NCI-H146 (cell line): ENCODE measurements at regions not wholly inside any gene's neighbourhood (a gene's known extent, or its start where the extent isn't known, plus 50 kb on each side); places are given as distances from the start of the nearest gene placed in this dataset.
"Not testable (repeated sequence)": the region's sequence is repeated elsewhere in the genome, so short reads cannot be mapped to it uniquely, and the experiment has no call there.

Experiments used
- DNase-seq: peaks from one replicate; lab custom pipeline; 2025; lab: John Stamatoyannopoulos, UW

DNA sequence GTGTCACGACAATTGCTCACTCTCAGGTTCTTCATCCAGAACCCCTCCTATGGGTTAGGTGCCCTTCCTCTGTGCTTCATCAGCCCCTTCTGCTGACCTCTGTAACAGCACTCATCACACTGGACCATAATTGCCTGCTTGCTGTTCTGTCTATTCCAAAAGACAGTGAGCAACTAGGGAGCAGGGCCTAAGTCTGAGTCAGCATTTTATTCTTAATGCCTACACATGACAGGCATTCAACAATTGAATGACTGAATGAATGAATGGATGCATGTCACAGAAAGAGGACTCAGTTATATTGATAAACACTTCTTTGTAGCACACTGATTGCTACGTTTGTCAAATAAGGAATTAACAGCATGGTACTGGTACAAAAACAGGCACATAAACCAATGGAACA, 317.0 kb downstream of the ZIC3 start:
- DNase-seq: no peak

DNA sequence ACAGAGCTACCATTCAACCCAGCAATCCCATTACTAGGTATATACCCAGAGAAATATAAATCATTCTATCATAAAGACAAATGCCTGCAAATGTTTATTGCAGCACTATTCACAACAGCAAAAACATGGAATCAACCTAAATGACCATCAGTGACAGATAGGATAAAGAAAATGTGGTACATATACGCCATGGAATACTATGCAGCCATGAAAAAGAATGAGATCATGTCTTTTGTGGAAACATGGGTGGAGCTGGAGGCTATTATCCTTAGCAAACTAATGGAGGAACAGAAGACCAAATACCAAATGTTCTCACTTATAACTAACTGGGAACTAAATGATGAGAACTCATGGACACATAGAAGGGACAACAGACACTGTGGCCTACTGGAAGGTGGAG, 318.9 kb downstream of the ZIC3 start:
- not testable (repeated sequence) for DNase-seq

DNA sequence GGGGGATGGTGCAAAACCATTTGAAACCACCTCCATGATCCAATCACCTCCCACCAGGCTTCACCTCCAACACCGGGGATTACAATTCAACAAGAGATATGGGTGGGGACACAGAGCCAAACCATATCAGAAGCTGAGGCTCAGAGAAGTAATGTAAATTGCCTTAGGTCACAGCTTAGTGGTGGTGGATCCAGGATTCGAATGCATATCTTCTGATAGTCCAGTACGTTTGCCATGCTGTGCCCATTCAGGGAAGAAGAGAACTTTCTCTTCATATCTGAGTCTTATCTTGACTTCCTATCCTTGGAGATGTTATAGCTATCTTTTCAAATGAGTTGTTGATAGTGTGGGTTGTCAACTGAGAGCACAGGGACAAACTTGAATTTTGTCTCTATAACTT, 325.5 kb downstream of the ZIC3 start:
- DNase-seq: no peak

DNA sequence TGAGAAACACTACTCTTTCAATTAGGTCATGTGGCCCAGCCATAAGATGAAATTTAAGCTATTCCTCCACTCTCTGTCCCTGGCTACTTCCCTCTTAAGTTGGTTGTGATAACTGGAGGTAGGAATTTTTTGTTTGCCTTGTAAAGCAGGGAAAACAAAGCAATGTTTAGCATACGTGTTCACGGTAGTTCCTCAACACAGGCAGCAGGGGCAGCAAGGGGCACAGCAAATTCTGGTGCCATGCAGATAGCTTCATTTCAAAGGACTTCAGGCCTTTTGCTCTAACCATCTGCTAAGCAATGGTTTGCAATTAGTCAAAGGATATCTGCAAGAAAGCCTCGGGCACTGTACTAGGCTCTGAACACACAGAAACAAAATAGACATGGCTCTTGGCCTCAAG, 330.2 kb downstream of the ZIC3 start:
- no peak for DNase-seq

DNA sequence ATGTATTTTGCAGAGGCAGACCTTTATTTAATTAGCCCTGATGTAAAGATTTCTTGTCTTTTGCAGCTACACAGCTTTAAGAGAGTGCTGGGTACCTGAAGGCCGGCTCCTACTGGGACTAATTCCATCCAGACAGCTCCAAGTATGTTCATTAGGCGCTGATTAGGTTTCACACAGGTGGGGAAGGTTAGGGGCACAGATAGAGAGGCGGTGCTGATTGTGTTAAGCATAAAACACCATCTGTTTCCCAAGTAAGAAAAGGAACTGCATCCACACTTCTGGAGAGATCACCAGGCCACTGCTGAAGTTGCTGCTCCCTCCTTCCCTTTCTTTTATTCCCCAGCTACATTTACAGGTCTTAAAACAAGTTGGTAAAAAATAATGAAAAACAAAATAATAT, 349.5 kb downstream of the ZIC3 start:
- DNase-seq: peak; percentile 53

DNA sequence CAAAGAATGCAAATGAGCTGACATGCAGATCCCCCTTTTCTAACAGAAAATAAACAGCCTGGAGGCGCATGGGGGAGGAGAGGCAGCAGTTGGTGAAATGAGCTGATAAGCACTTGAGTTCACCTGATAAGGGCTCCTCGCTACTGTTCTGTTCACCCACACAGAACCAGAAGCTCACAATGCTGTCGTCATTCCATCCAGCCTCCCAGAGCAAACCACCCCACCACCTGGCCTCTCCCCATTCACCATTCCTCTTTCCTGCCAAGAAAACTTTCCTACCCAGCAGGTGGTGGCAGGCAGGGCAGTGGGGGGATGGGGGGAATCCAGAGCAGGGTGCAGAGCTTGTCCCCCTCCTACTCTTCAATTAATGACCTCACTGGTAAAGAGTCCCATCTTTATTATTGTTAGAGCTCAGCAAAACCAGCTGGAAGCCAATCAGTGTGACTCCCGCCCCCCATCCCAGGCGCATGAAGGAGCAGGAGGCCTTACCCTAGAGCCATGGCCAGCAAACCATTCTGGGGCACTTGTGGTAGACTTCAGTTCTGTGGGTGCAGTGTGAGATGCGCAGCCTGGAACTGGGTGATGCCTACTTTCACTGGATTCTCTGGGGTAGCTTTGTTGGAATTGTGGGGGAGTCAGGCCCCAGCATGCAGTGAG, 350.3 kb downstream of the ZIC3 start:
- peak; percentile 95 for DNase-seq

DNA sequence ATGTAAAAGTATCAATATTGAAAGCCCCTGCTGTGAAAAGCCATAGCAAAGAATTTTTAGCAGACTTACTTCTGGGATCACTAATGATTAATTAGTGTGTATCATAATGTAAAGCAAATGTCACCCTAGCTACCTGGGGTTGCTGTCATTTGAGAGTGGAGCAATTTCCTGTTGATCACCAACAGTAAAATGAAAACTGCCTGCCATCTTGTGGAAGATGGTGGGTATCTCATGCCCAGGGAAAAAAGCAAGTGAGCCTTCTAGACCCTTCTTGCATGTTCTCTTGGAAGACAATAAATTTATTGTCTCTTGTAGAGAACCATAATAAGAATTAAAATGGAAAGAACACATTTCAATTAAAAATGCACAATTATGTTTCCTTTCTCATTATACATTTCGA, 360.2 kb downstream of the ZIC3 start:
- peak; percentile 74 for DNase-seq

DNA sequence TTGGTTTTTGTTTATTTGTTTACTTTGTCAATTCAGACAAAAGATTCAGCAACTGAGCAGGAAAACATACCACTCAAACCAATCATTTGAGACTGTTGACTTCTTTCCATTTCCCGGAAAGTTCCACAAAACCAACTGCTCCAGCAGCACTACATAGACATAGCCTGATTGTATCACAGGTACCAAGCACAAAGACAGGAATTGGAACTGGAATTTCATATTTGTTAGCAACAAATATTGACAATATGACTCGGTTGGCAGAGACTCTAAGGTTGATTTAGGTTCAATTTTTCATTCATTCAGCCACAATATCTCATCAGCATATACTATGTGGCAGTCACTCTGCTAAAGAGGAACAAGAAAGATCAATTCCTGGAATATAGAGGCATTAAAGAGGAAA, 364.0 kb downstream of the ZIC3 start:
- DNase-seq: no peak

DNA sequence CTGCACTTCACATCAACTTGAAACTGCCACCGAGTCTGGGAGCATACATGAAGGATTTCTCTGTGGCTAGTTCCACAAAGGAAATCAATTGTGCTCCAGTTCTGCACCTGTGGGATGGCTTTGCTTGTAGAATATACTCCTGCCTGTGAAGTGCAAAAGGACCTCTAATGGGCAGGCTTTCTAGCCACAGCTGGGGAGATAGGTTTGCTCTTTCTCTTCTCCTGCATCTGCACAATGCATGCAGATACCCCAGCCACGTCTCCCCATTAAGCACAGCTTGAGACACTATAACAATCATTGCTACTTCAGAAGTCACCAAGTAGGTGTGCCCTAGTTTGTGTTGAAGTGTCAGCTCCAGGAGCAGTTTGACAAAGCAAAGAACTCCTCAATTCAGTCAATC, 364.6 kb downstream of the ZIC3 start:
- DNase-seq: peak; percentile 71

DNA sequence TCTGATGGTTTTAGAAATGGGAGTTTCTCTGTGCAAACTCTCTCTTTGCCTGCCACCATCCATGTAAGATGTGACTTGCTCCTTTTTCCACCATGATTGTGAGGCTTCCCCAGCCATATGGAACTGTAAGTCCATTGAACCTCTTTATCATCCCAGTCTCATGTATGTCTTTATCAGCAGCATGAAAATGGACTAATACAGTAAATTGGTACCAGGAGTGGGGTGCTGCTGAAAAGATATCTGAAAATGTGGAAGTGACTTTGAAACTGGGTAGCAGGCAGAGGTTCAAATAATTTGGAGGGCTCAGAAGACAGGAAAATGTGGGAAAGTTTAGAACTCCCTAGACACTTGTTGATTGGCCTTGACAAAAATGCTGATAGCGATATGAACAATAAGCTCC, 368.3 kb downstream of the ZIC3 start:
- not testable (repeated sequence) for DNase-seq

DNA sequence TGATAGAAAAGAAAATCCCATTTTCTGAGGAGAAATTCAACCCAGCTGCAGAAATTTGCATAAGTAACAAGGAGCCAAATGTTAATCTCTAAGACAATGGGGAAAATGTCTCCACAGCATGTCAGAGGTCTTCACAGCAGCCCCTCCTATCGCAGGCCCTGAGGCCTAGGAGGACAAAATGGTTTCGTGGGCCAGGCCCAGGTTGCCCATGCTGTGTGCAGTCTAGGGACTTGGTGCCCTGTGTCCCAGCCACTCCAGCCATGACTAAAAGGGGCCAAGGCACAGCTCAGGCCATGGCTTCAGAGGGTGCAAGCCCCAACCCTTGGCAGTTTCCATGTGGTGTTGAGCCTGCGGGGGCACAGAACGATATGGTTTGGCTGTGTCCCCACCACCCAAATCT, 369.0 kb downstream of the ZIC3 start:
- DNase-seq: not testable (repeated sequence)

DNA sequence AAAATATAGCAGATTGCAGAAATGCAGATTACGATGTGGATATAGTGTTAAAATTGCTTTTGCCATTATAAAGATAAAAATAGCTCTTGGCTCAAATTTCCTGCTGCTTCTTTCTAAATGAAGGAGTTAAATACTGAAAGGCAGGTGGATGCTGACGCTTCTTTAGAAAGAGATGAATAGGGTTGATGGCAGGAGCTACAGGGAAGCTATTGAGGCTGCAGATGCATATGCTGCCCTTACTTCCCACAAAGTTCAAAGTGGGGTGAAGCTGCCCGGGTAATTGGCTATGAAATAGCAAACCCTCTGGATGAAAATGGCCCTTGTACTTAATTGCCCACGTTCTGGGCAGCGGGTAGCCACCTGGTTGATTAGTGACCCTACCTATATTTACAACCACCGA, 379.5 kb downstream of the ZIC3 start:
- peak; percentile 92 for DNase-seq

DNA sequence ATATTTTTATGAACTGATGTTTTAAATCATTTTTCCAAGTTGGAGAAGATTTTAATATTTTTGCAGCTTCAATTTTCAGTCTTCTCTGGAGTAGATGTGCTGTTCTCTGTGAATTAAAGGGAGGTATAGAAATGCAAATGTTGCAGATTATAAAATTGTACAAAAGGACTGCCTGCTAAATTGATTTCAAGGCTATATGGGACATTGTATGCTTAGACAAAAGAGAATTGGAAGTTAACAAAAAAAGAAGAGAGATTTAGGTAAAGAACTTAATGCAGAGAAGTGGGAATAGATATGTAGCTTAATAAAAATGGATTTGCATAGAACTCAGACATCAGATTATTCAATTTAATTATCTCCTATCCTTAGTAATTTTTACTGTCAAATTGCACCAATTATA, 403.3 kb downstream of the ZIC3 start:
- no peak for DNase-seq

DNA sequence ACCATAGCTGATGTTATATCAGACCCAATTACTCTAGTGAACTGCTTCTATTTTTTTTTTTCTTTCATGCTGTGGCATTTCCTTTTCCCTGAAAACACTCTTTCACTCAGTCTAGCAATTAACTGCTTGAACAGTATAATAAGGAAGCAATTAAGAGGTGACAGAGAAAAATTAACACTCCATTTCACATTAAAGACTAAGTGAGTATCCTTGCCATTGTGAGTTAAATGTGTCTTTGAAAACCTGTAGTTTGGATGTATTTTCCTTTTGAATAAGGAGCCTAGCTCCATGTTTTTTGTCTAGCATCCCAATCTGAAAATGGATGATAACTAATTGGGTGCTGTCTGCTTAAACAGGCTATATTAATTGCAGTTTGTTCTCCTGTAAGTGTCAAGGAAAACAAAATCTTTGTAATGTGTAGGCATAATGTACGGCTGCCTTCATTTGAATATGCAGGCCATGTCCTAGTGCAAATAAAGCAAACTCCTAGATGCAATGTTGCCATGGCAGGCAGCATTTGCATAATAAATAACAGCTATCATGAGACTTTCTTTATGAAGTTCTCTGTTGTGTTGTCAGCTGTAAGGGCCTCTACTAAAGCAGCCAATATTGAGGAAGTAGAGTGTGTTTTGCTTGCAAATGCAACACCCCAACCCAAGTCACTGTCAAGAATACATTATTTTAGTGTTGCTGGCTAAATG, 416.7 kb downstream of the ZIC3 start:
- DNase-seq: peak; percentile 34

DNA sequence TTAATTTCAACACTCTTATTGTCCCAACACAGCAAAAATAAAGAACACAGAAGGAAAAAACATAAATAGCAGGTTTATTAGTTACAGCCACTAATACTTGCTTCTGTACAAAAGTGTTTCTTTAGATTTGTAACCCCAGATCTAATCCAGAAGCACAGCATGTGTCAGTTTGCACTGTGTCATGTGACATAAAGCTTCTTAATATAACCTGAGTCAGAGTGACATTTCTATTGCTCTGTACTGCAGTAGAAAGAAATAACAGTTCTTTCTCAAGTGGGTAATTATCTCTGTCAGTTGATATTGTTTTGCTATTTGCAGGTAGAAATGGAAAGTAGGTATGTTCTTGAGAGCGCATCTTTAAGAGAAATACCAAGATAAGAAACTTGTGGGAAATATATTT, 422.5 kb downstream of the ZIC3 start:
- peak; percentile 42 for DNase-seq

DNA sequence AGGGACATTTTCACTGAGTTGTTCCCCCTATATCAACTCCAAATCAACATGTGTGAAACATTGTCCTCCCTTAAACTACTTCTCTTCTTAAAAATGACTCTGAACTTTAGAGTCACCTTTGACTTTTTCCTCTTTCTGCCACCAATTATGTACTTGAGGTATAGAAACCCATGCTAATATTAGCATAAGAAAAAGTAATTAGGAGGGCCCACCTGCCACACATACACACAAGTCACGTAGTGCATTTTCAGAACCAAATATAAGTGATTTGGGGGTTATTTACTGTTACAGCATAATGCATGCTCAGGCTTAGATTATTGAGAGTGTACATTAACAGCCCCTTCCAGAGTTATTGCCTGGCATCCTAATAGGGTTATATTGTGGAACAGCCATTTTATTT, 432.7 kb downstream of the ZIC3 start:
- DNase-seq: peak; percentile 24

DNA sequence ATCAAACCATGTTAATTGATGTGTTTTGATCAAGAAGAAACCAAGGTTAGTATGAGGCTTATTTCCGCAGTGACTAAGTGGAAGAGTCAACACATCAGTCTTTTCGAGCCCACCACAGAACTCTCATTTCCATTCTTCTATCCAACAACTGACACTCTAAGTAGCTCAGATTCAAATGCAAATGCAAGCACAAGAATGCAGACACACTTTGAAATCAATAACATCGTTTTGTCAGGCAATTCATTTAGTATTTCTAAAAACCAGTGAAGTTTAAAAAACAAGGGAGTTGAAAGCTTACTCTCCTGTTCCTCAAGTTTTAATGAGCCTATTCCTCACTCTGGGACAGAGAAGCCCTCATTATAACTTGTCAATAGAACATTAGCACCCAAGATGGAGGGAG, 433.1 kb downstream of the ZIC3 start:
- DNase-seq: no peak

DNA sequence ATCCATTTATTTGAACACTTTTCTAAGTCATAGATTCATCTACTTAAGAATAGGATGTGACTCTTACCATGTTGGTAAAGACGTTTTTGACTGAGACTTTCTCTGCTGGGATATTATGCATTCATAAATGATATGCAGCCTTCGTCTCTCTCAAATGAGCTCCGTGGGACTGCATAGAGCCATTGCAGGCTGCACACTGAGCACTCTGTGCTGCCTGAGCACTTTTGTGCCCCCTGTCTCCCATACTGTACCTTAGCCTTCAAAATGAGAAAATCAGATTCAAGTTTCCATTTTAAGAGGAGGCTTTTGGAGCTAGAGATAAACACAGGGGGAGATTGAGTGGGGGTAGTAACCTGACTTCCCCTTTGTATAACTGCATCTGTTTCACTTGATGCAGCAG, 433.6 kb downstream of the ZIC3 start:
- peak; percentile 14 for DNase-seq

DNA sequence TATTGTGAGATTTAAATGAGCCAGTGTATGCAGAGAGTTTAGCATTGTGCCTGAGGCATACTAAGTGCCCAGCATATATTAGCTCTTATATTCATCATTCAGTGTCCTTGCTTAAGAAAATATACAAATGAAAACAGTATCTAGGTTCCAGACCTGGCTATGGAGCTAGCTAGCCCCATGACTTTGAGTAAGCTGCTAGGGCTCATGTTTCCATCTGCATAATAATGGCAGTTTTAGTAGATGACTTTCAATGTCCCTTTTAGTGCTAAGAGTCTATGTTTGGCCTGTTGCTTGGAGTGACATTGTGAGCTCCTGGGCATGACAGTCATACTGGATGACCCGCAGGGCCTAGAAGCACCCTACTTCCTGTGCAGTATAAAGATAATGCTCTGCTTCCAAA, 435.3 kb downstream of the ZIC3 start:
- peak; percentile 65 for DNase-seq

DNA sequence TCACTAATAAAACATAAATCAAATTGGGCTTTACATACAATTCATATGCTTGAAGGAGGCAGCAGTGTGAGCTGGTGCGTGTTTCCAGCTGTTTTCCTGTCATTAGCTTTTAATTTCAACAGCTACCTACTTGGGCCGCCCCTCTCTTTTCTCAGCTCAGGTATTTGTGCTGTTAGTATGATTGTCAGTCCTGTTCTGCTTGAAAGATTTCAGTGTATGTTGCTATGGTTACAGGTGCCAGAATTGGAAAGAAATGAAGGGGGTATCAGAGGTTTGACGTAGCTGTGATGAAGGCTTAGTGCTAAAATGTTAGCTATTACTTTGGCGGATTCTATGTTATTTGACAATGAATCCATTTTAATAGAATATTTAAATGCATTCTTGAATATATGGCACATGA, 440.3 kb downstream of the ZIC3 start:
- DNase-seq: peak; percentile 50

DNA sequence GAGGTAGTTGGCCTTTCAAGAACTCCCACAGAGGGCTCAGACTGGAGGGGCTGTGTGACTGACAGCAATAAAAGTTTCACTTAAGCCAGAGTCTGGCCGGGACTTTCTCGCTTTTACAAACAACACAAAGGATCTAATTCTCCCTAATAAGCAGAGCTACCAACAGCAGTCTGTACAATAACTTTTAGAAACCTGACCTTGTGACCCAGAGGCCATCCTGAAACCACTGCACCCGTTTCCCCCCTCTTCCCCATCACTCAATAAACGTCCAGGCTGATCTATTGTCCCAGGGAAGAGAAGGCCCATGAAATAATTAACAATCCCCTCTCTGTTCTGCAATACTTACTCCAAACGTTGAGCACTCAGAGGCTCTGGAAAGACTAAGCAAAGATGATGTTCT, 442.4 kb downstream of the ZIC3 start:
- DNase-seq: no peak

DNA sequence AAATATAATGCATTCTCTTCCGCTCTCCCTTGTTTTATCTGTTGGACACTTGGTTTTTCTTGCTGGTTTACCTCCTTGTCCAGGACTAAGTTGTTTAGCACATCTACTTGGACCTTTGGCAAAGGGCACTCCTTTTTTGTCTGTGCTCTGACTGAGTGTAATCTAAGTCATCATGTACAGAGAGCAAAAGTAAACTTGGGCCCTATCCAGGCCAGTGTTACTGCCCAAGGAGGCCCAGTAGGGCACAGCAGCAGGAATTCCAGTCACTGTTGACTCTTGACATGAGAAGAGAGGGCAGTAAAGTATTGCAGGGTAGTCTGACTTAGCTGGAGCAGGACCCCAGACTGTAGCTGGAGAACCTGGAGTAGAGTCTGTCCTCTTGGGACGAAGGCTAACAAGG, 445.5 kb downstream of the ZIC3 start:
- DNase-seq: no peak

DNA sequence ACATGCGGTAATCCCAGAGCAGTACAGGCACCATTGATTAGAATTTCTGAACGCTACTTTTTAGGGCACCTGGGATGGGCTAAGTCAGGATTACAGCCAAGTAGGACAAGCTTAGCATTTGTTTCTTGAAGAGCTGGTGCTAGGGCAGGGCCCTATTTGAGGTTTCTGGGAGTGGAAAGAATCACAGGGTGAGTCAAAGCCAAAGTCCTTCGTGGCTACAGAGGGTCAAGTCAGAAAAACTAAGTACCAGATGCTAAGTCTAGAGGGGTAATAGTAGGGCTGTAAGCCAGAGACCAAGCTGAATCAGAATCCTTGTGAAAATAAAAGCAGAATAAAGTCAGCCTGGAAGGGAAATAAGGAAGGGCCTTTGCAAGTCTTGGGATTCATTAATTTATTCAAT, 448.6 kb downstream of the ZIC3 start:
- DNase-seq: no peak
